HG02588 (cell line): ENCODE measurements at regions not wholly inside any gene's neighbourhood (a gene's known extent, or its start where the extent isn't known, plus 50 kb on each side); places are given as distances from the start of the nearest gene placed in this dataset.

ENCODE experiments used
- ATAC-seq: cut with Tn5 transposase; IDR thresholded peaks from one replicate; pipeline ENCODE4 v1.9.1; 2021; ENCODE audit warnings: mild to moderate bottlenecking, moderate library complexity; ENCODE audit not compliant: unreplicated experiment

DNA sequence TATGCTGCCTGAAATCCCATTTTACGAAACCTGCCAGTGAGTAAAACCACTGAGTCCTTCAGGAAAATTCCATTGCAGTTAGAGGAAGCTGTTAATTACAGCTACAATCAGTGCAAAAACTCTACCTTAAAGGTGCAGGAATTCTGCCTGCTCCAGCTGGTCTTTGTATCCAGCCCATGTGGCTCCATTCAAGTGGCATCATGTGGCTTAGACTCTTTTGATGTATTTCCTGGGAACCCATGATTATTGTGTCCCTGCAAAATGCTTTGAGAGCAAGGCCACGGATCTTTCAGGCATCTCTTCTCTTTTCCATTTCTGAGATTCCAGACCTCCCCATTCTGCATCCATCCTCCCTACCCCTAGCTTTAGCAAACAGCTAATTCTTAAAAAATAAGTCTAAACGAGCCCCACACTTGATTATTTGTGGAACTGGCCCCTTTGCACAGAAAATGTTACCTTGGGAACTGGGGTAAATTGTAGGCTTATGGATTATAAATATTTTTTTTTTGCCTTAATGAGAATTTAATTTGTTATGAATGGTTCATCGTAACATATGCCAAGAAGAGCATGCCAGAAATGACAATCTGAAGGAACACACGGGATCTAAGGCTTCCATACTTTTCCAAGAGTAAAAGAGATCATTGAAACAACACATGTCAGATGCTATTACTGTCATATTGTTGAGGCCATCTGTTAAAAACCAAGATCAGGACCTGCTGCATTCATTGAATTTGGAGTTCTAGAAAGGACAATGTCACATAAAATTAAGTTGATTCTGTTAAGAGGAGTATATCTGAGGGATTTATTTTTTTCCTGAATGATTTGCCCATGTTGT, 144.6 kb downstream of the TPH2 start:
- ATAC-seq, result no peak

DNA sequence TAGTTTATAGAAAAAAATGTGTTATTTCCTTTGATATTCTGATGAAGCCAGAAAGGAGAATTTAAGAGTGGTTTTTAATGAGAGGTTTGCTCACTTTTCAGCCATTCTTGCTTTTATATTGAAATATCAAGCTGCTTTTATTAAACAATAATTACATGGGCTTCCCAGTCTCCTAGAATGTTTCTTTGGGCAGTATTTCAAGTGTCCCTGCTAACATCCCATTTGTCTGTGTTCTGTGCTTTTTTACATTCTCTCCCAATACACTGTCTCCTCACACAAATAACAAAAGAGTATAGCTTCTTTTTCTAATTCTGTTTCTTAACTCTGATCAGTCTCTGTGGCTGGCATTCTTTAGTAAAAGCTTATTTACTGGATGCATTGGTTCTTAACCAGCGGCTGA, 145.4 kb downstream of the TPH2 start:
- no peak for ATAC-seq

DNA sequence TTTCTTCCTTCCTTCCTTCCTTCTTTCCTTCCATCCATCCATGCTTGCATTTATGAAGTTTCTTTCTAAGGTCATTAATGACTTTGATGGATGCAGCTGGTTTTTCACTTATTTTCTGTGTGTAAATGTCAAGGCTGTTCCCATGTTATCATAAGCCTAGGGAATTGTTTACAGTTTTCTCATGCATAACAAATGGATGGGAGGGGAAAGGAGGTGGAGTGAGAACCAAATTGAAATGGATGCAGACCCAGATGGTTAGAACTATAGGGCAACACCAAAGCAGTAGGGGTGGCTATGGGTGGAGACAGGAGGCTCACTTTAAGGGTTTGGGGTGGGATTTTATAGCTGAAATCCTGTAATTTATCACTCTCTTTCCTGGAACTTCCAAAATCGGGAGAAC, 146.2 kb downstream of the TPH2 start:
- ATAC-seq, result no peak

DNA sequence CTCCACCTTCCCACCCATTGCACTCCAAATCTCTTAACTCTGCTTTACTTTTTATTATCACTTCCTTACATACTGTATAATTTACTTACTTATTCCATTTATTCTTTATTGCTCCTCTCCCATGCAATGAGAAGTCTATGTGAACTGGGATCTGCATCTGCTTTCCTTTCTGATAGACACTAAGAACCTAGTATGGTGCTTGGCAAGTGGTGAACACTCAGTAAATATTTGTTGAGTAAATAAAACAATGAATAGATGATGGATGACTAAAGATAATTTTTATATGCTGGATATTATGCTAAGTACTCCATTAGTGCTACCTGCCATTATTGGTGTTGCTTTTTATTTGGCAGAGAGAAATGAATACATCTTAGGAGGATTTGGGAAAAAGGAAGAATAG, 151.0 kb downstream of the TPH2 start:
- ATAC-seq, result no peak

DNA sequence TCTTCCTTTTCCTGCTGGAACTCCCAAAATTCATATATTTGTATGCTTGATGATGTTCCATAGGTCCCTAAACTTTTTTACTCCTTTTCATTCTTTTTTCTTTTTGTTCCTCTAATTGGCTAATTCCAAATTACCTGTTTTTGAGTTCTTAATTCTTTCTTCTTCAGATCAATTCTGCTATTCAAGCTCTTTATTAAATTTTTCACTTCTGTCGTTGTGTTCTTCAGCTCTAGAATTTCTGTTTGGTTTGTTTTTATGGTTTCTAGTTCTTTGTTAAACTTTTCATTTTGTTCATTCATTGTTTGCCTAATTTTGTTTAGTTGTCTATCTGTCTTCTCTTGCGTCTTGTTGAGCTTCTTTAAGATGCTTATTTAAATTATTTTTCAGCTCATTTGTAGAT, 154.8 kb downstream of the TPH2 start:
- ATAC-seq, result no peak

DNA sequence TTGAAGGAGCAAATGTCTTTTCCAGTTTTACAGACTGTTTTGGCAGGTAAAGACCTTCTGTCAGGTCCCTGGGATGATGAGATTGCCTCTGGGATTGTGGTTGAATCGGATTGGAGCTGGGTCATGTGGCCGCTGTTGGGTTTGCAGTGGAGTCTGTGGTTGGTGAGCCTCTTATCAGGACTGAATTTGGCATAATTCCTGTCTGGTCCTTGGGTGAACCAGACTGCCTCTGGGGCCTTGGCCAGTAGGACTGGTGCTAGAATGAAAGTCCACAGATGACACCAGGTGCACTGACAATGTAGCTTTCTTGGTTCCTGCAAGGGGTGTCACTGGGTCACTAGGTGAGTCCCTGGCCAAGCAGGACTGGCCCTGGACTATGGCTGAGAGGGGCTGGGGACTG, 155.3 kb downstream of the TPH2 start:
- no peak for ATAC-seq

DNA sequence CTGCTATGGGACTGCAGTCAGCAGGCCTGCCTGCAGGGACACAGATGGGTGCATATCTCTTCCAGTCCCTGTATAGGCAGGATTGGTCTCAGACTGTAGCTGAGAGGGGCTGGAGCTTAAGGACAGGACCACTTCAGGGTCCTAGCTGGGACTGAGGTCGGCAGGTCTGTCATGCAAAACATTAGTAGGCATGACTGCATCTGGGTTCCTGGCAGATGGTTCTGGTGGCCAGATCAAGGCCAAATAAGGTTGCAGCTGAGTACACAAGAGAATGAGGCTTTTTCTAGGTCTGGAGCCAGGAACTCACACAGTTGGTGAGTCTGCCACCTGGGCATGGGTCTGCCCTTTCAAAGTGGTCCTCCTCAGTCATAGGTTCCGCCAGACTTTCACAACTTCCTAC, 155.8 kb downstream of the TPH2 start:
- ATAC-seq, result no peak

DNA sequence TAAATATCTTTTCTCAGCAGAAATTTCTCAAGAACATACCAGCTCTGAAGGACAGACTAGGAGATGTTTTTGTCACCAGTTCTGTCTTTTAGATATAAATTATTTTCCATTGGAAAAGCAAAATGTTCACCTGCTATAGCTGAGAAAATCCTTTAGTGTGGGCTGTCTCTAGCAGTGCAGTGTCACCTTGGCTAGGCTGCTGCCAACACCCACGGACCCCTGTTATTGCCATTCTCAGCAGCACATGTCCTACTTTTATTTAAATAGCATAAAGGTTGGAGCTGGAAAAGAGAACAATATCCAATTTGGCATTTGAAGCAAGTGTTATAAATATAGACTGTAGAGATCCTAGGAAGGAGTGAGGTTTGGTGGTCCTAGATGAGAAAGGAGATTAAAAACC, 156.4 kb downstream of the TPH2 start:
- ATAC-seq, result no peak

DNA sequence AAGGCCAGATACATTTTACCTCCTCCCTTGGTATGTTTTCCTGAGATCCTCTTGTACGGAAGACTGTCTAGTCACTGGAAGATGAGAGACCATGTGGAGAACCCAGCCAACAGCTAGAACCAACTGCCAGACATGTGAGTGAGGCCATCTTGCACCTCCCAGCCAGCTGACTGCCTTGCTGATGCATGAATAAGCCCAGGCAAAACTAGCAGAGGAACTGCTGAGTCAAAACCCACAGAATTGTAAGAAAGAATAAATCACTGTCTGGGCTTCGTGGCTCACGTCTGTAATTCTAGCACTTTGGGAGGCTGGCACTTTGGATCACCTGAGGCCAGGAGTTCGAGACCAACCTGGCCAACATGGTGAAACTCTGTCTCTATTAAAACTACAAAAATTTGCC, 160.0 kb downstream of the TPH2 start:
- ATAC-seq, result no peak

DNA sequence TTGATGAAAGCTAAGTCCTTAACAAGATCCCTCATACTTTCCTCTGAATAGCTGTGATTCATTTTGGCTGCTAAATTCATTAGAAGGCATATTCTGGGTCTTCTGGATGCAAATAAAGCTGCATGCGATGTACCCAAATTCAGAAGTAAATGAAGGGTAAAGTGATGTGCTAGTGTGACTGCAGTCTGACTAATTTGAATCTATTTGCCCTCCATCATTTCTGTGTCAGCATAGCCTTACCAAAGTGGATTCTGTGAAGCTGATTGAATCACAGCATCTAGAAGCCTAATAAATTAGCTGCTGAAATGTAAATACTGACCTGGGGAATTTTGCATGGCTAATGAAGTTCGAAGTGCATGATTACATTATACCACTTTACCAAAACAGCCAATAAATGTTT, 162.2 kb downstream of the TPH2 start:
- no peak for ATAC-seq

DNA sequence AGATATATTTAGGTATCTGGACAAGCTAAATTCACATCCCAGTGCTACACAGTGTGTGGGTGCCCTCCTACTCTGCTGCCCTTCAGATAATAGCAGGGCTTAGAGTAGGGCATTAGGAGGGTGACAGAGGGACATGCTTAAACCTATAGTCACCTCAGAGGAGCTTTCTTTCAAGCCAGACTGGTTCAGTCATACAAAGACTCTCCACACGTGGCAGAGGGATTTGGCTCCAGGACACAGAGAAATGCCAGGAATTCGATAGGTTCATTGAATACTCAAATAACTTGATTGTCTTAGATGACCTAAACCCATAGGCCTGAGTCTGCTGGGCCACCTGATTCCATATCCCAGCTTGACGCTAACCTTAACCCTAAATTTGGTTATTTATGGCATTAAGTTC, 163.5 kb downstream of the TPH2 start:
- ATAC-seq, result no peak

DNA sequence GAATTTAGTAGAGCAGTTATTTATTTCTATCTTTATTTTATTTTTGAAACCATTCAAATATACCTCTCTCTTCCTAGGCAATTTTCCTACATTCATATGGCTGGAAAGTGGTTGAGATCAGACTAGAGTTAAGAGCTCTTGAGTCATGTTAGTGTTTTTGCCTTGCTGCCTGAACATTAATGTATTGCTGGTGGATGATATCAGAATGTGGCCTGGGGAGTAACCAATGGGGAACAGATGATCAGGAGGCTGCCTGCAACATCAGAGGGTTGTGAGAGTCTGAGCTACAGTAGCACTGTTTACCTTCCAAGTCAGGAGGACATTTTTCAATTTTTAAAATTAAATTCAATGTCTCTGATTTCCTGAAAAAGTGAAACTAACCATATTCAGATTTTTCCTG, 166.3 kb upstream of the TRHDE start:
- no peak for ATAC-seq

DNA sequence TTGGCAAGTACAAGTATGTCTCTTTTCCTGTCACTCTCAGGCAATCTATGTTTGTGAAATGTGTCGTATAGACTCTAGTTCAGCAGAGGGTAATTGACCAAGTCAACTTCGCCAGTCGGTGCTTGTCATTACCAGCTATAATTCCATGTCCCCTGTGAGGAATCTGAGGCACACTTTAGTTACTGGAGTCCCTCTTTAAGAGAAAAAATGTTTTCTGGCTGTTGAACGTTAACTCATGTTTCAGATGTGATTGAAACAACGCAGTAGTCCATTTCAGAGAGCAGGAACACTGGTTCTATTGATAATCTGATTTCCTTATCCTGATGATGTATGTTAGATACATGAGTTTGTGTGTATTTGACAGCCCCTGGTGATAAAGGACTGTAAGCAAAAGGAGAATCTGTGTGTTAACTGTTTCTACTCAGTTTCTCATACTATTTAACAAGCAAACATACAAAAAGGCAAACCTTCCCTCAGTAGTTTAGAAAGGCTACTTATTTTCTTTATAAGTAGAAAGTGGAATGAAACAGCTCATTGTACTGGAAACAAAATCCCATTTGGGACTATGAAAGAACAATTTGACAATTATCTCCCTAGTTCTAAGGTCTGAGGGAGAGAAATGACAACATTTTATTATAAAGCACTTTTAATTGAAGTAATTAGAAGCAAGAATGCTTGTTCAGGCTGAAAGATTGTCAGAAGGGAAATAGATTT, 161.1 kb upstream of the TRHDE start:
- ATAC-seq, result no peak

DNA sequence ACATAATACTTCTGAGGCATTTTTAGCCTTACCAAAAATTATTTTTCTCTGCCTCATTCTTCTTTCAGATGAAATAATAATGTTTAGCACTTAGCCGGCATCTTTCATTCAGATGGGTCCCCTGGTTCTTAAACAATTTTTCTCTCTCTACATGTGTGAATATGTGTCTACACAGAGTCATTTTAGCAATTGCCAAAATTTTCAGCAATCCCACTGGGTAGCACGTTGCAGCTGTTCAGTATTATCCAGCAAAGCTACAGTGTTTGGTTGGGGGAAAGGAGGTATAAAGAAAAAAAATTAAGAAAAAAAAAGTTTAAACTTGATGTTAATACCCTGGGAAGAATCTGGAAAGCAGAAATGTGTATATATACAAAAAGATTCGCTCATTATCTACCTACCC, 160.5 kb upstream of the TRHDE start:
- ATAC-seq, result no peak

DNA sequence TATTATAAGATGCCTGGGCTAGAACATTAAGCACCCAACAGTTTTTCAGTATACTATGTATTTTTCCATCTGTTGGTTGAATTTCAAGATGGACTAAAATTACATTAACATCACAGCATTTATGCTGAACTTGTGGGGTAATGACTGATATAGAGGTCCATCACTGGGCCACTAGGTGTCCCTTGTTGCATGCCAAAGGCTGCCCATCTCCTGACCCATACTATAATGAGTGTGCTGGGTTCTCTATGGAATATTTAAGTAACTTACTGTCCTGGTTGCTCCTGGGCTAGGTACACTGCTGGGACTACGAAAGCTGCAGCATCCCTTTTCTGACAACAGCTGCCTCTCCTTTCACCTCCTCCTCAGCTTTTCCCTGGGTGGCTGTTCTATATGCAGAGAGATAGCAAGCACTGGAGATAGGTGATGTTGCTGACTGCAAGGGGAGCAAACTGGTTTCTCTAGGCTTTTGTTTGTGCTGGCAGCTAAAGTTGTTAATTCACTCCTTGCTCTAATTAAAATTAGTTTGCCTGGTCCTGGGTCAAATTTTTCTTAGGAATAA, 138.6 kb upstream of the TRHDE start:
- ATAC-seq, result no peak

DNA sequence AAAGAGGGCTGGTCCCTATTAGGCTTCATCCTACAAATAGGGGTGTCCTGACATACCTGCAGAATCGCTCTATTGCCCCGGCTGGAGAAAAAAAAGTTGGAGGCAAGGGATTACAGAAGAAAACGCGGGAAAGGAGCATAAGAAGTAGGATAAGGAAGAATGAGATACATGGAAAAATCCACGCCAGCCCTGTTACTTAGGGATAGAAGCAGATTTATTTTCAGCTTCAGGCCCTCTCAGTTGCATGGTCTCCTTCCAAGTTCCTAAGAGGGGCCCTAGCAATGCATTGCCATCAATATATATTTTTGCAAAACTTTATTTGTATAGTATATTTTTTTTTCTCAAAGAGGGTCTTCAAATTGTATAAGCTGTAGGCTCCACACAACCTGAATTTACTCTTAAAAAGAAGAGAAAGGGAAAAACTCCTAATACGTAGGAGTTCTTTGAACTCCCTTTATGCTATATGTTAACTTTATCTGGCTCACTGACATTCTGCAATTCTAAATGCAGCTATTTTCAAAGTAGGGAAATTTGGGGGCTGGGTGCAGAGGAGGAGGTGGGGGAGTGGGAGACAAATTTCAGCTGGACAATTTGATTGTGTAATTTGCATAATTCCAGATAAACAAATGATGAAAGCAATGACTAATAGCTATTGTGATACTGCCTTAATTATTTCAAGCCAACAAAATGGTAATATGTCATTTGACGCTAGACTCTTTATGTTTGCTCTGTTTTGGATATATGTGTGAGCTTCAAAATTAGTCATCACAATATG, 137.7 kb upstream of the TRHDE start:
- ATAC-seq, result no peak

DNA sequence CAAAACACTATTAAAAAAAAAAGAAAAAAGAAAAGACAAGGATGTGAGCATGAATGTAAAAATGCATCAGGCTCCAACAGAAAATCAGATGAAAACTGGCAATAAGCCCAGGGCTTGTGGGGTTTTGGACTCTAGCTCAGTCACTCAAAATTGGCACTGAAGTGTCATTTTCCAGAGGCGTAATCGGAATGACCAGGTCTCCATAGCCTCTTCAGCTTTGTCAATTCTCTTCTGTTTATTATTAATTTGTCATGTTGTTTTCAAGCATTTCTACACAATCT, 137.2 kb upstream of the TRHDE start:
- no peak for ATAC-seq

DNA sequence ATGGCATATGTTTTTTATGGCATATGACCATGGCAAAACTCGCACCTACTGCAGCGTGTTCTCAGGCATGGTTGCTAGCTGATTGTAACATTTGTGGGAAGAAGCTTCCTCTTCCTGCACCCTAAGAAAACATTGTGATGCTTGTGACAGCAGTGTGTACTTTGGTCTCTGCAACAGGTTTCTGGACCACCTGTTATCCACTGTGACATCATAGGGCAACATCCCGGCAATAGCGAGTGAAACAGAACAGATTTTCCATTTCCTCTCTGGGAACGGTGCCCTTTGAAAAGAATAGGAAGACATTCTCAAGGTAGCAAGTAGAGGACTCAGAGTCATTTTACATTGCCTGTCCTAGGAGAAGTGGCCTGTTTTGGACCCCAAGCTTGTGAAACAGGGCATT, 135.4 kb upstream of the TRHDE start:
- no peak for ATAC-seq

DNA sequence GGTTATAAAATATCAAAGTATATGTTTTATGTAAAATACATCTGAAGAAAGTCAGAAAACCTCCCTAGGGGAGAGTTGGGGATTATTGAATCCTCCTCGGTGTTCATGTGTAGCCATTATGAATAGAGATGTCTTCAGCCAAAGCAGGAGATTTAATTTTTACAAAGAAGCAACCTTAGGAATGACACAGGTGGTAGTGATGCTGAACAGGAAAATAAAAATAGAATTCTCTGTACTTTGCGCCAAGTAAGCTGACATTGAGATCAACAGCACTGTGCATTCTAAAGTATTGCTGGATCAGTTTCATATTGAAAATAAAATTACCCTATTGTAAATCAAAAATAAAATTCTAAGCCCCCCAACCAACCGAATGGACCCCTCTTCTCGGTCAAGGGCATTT, 132.8 kb upstream of the TRHDE start:
- no peak for ATAC-seq

DNA sequence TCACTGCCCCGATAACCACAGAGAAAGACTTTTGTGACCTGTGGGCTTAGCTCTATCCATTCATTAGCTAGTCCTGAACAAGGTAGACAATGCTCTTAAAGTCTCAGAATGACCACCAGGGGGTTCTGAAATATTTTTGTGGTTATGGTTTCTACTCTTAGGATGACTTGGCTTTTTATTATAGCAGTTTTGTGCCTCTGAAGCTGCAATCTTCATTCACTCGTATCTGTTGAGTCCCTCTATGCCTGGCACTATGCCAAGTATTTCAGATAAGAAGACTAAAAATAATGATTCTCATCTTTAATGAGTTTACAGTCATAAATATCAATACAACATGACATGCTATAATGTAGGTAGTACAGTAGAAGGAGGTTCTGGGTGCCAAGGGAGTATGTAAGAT, 130.8 kb upstream of the TRHDE start:
- ATAC-seq, result peak; percentile 98

DNA sequence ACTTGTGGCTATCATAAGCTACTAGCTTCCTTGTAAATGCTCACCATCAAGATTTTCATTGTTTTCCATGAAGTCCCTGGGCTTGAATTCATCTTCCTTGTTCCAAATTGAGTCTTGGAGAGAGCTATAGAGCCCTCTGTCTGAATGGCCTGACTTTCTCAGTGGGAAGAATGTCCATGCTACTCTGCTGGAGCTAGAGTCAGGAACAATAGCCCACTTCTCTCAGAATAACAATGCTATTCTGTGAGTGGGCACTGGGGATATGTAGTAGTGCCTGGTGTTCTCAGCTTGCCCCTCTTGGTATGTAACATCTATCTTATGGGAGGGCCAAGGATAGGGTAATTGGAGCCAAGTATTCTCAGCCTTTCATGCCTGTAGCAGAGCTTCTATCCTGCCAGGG, 127.6 kb upstream of the TRHDE start:
- no peak for ATAC-seq

DNA sequence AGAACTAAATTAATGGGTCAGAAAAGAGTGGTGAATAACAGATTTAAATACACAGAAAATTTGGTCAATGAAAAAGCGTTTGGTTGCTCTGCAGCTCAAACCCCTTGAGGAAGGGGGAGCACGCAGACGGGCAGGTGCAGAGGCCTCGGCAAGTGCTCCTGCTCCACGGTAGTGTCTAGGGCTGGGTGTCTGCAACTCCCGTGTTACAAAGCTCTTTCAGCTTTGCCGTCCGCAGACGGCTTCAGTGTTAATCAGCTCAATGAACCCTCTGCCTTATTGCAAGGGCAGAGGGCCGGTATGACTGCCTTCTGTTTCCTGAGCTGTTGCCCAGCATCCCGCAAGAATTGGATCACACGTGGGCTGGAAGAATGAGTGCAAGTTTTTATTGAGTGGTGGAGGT, 125.7 kb upstream of the TRHDE start:
- ATAC-seq, result no peak
